ENCODE measurements at regions not wholly inside any gene's neighbourhood (a gene's known extent, or its start where the extent isn't known, plus 50 kb on each side); places are given as distances from the start of the nearest gene placed in this dataset.

DNA sequence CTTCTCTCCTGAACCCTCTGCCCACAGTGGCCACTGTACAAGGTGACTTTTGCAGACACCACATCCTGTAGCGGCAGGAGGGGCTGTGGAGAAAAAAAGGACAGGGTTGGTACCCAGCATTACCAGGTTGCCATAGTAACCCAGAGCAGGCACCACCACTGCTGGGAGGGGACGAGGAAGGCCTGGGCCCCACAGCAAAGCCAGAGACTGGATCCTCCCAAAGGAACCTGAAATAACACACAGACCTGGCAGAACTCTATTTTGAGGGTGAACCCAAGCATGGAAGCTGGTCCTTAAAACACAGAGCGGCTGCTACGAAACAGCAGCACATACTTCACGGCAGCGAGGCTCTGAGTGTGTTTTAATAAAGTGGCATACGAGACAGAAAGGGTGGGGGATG lies 380.6 kb downstream of the CTTN start:
- TF ChIP-seq, protein P1, sequence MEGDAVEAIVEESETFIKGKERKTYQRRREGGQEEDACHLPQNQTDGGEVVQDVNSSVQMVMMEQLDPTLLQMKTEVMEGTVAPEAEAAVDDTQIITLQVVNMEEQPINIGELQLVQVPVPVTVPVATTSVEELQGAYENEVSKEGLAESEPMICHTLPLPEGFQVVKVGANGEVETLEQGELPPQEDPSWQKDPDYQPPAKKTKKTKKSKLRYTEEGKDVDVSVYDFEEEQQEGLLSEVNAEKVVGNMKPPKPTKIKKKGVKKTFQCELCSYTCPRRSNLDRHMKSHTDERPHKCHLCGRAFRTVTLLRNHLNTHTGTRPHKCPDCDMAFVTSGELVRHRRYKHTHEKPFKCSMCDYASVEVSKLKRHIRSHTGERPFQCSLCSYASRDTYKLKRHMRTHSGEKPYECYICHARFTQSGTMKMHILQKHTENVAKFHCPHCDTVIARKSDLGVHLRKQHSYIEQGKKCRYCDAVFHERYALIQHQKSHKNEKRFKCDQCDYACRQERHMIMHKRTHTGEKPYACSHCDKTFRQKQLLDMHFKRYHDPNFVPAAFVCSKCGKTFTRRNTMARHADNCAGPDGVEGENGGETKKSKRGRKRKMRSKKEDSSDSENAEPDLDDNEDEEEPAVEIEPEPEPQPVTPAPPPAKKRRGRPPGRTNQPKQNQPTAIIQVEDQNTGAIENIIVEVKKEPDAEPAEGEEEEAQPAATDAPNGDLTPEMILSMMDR (IDR thresholded peaks at IDR 0.05) = no peak
- intact Hi-C loops (cut with DNase I) = no loop called here
- Histone ChIP-seq H3K27ac (no peak overlapping the region), H3K36me3 (no peaks in the 10 kb centered on the region), H3K9me3 (no peaks in the 10 kb centered on the region), H3K4me1 (no peaks in the 10 kb centered on the region), H3K4me3 (no peak overlapping the region), H3K27me3 (ENCODE audit: low read depth) (no peaks in the 10 kb centered on the region)
- ATAC-seq (no peak), DNase-seq (no peak)

DNA sequence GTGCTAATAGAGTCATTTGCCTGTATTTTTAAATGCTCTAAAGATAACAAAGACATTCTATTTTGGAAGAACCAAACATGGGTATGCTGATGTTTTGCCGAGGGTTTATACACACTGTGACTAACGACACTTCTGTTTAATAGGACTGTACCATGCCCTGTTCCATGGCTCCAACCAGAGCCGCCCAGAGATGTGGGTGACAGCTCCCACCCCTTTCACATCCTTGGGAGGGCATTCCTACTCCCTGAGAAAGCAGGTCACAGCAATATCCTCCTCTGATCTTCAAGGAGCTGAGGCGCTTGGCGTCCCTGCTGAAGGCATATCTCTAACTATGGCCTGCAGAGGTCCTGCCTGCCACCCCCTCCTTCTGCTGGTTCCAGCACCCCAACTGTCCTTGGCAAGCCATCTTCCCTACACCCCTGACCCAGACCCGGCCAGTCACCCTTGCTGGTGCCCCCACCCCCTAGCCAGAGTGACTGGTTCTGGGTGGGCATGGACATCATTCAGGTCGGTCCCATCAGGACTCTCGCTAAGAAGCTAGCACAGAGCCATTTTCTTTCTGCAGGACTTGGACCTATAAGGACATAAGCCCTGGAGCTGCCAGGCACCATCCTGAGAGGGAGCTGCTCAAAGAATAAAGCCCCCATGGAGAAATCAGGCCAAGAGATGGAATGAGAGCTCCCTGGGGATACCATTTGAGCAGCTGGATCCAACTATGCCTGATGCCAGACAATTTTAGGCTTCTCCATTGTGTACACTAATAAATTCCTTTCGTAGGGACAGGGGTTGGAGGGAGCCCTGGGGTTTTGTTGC lies 381.3 kb downstream of the CTTN start:
- ATAC-seq (no peak), DNase-seq (no peak)
- no peaks in the 10 kb centered on the region for H3K9me3 ChIP-seq
- TF ChIP-seq, protein P1 (IDR thresholded peaks at IDR 0.05) = no peak
- intact Hi-C loops (cut with DNase I) = no loop called here
- H3K4me3 ChIP-seq = no peak overlapping the region
- H3K4me1 ChIP-seq = no peaks in the 10 kb centered on the region
- H3K27me3 ChIP-seq (ENCODE audit: low read depth) = no peaks in the 10 kb centered on the region
- no peaks in the 10 kb centered on the region for H3K36me3 ChIP-seq
- H3K27ac ChIP-seq = no peak overlapping the region

DNA sequence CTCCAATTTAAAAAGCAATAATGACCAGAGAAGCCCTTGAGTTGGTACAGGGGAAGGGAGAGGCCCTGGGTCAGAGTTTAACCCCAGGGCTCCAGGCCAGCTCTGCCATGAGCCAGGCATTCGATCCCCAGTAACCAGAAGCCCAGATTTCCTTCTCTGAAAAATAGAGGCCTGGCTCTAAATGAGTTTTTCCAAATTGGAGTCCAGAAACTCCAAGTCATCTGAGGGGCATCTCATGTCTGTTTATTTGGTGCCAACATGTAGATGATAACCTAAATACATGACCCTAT lies 381.9 kb downstream of the CTTN start:
- no peaks in the 10 kb centered on the region for H3K36me3 ChIP-seq
- DNase-seq (no peak), ATAC-seq (no peak)
- H3K4me1 ChIP-seq = no peaks in the 10 kb centered on the region
- intact Hi-C loops (cut with DNase I) = no loop called here
- no peak overlapping the region for H3K27ac ChIP-seq
- TF ChIP-seq, protein P1 (IDR thresholded peaks at IDR 0.05) = no peak
- H3K27me3 ChIP-seq (ENCODE audit: low read depth) = no peaks in the 10 kb centered on the region
- no peak overlapping the region for H3K4me3 ChIP-seq
- H3K9me3 ChIP-seq = no peaks in the 10 kb centered on the region

DNA sequence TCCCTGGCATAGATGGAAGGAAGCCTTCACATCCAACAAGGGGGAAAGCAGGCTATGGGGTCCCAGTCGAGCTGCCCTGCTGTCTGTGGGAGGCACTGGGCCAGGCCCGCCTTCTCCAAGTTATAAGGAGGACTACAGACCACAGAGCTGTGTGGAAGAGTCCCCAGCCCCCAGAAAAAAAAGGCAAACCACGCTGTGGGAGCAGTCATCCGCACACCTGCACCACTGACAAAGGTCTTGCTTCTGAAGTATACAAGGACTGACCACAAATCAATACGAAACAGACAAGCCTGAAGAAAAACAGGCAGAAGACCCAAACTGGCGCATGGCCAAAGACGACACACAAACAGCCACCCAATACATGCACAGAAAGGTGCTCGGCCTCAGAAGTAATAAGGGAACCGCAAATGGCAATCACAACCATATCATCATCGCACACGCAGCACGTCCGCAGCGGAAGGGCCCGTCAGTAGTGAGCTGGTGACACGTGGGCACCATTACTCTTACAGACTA lies 384.1 kb downstream of the CTTN start:
- TF ChIP-seq, protein P1 (IDR thresholded peaks at IDR 0.05) = no peak
- intact Hi-C loops (cut with DNase I) = no loop called here
- Histone ChIP-seq H3K4me1 (no peaks in the 10 kb centered on the region), H3K27me3 (ENCODE audit: low read depth) (no peaks in the 10 kb centered on the region), H3K27ac (no peak overlapping the region), H3K9me3 (no peaks in the 10 kb centered on the region), H3K36me3 (no peaks in the 10 kb centered on the region), H3K4me3 (no peak overlapping the region)
- DNase-seq (no peak), ATAC-seq (no peak)

DNA sequence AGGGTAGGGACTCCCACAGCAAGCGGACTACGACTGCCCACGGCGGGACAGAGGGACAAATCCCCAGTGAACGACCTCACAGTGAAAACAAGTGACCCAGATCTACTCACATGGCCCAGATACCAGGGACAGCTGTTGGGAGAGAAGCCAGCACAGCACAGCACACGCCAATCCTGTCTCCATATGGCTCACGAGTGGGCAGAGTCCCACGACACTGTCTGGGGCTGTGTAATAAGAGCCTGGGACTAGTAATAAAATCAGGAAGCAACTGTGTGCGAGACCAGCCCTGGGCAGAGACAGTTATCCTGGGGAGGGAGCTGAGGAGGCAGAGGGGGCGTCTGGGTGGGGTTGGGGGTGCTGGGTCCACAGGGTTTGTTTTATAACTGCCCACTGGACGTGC lies 385.0 kb downstream of the CTTN start:
- Histone ChIP-seq H3K27ac (no peak overlapping the region), H3K4me3 (no peak overlapping the region), H3K36me3 (no peaks in the 10 kb centered on the region), H3K27me3 (ENCODE audit: low read depth) (no peaks in the 10 kb centered on the region), H3K9me3 (no peaks in the 10 kb centered on the region), H3K4me1 (no peaks in the 10 kb centered on the region)
- no peak for ATAC-seq
- DNase-seq = no peak
- TF ChIP-seq, protein P1 (IDR thresholded peaks at IDR 0.05) = no peak
- intact Hi-C loops (cut with DNase I) = no loop called here

Measured in lower lobe of right lung (tissue), 2 donors.